Endothelial cell of umbilical vein (primary cell): ENCODE measurements at regions not wholly inside any gene's neighbourhood (a gene's known extent, or its start where the extent isn't known, plus 50 kb on each side); places are given as distances from the start of the nearest gene placed in this dataset.

Experiments used
- BruUV-seq: library from RNA; stranded (reverse); fragments of 400-500 nt; replicated peaks from 2 replicates; lab custom pipeline; 2021; lab: Mats Ljungman, UMichigan
- CTCF ChIA-PET: fragments of 300-600, 350-600 bp; sonication (Branson Sonifier 250); formaldehyde crosslinking; loops from one replicate; lab custom pipeline; 2021; ENCODE audit warnings: antibody characterized with exemption, inconsistent platforms; lab: Charles Lee
- POLR2A ChIA-PET: fragments of 300-600, 350-600 bp; sonication (Branson Sonifier 250); formaldehyde crosslinking; loops from one replicate; lab custom pipeline; 2021; ENCODE audit warnings: antibody characterized with exemption, inconsistent platforms; lab: Charles Lee
- DNase-seq: peaks from one replicate; pipeline ENCODE4 v3.0.0-alpha.2; 2011; ENCODE audit warnings: low read depth, low spot score
- FAIRE-seq: peaks from 2 replicates; lab custom pipeline; 2011; peaks lifted over from hg19 to GRCh38; lab: Jason Lieb, UNC
- H2AFZ ChIP-seq: 2 replicates; pipeline ENCODE4 v1.6.0; 2012; ENCODE audit warnings: low read depth, low read length, control low read depth, inconsistent platforms
- H3K27ac ChIP-seq: 2 replicates; pipeline ENCODE4 v1.5.1; 2011; ENCODE audit warnings: low read depth, mild to moderate bottlenecking, control low read depth, low read length, moderate library complexity; ENCODE audit not compliant: insufficient read depth
- H3K27me3 ChIP-seq, 2 experiments: 2 replicates each; pipeline versions ENCODE4 v1.6.0 to v1.6.1; 2011; ENCODE audit warnings: low read length in 2 of 2, mixed read lengths in 1 of 2; ENCODE audit not compliant: control insufficient read depth in 2 of 2, insufficient read depth in 2 of 2
- H3K36me3 ChIP-seq, 2 experiments: 2 replicates in 1 of 2; 3 replicates in 1 of 2; pipeline ENCODE4 v1.5.1; 2011; ENCODE audit warnings: low read length in 2 of 2, mild to moderate bottlenecking in 1 of 2, moderate library complexity in 1 of 2; ENCODE audit not compliant: control insufficient read depth in 2 of 2, insufficient read depth in 2 of 2; ENCODE audit errors: extremely low read depth in 1 of 2
- H3K4me1 ChIP-seq: 3 replicates; pipeline ENCODE4 v1.5.1; 2011; ENCODE audit warnings: mild to moderate bottlenecking, low read length; ENCODE audit not compliant: control insufficient read depth, insufficient read depth; ENCODE audit errors: extremely low read depth
- H3K4me2 ChIP-seq: 2 replicates; pipeline ENCODE4 v1.6.1; 2011; ENCODE audit warnings: low read length, control low read depth, mixed read lengths; ENCODE audit not compliant: insufficient read depth
- H3K4me3 ChIP-seq, 3 experiments: fragments of 200-600 bp in 1 of 3; sonication (generic), shearing (Covaris generic) in 1 of 3; replicated peaks in 1 of 3; 2 replicates each; pipeline ENCODE4 v1.5.1; 2011 to 2016; ENCODE audit warnings: control low read depth in 3 of 3, low read length in 3 of 3, mild to moderate bottlenecking in 2 of 3, inconsistent platforms in 1 of 3, low read depth in 1 of 3, moderate library complexity in 1 of 3; ENCODE audit not compliant: insufficient read depth in 1 of 3
- H3K79me2 ChIP-seq: 2 replicates; pipeline ENCODE4 v1.6.0; 2012; ENCODE audit warnings: low read length, inconsistent platforms; ENCODE audit not compliant: control insufficient read depth, insufficient read depth
- H3K9ac ChIP-seq: replicated peaks from 2 replicates; pipeline ENCODE3; 2011; ENCODE audit warnings: low read length, control low read depth; ENCODE audit not compliant: insufficient read depth; ENCODE audit errors: extremely low read depth
- H3K9me1 ChIP-seq: replicated peaks from 3 replicates; pipeline ENCODE4 v1.6.0; 2011; ENCODE audit warnings: mild to moderate bottlenecking, low read length; ENCODE audit not compliant: control insufficient read depth, insufficient read depth; ENCODE audit errors: extremely low read depth
- H3K9me3 ChIP-seq: replicated peaks from 2 replicates; pipeline ENCODE4 v1.5.1; 2012; ENCODE audit warnings: low read length, inconsistent platforms; ENCODE audit not compliant: control insufficient read depth, insufficient read depth
- H4K20me1 ChIP-seq: replicated peaks from 2 replicates; pipeline ENCODE3; 2011; ENCODE audit warnings: mild to moderate bottlenecking, low read length; ENCODE audit not compliant: control insufficient read depth, insufficient read depth; ENCODE audit errors: extremely low read depth
- EZH2 ChIP-seq: IDR thresholded peaks from 2 replicates; pipeline ENCODE4 v1.6.1; 2012; ENCODE audit warnings: borderline replicate concordance, low read depth, mild to moderate bottlenecking, moderate library complexity, low read length, inconsistent platforms; ENCODE audit not compliant: severe bottlenecking
- FOS ChIP-seq: IDR thresholded peaks from 2 replicates; pipeline ENCODE4 v1.6.1; 2011; ENCODE audit warnings: mild to moderate bottlenecking, low read length, moderate library complexity, borderline replicate concordance; ENCODE audit not compliant: insufficient read depth
- GATA2 ChIP-seq: IDR thresholded peaks from 2 replicates; pipeline ENCODE4 v1.7.0; 2011; ENCODE audit warnings: low read depth, mild to moderate bottlenecking, moderate library complexity, mixed read lengths, low read length; ENCODE audit not compliant: insufficient read length, insufficient read depth
- JUN ChIP-seq: IDR thresholded peaks from 2 replicates; pipeline ENCODE4 v1.6.1; 2011; ENCODE audit warnings: borderline replicate concordance, low read depth; ENCODE audit not compliant: insufficient read length, insufficient read depth
- MYC ChIP-seq: IDR thresholded peaks from one replicate; pipeline ENCODE4 v1.6.1; 2011; ENCODE audit warnings: mild to moderate bottlenecking, low read depth, low read length
- POLR2A ChIP-seq: IDR thresholded peaks from 2 replicates; pipeline ENCODE4 v1.6.1; 2012; ENCODE audit warnings: low read depth, mild to moderate bottlenecking, control low read depth, low read length
- POLR2AphosphoS5 ChIP-seq: IDR thresholded peaks from 2 replicates; pipeline ENCODE4 v1.6.1; 2012; ENCODE audit warnings: low read depth, mild to moderate bottlenecking, control low read depth, low read length, moderate library complexity; ENCODE audit not compliant: insufficient read depth
- dilution Hi-C: fragments of 300-500 bp; cut with MboI; formaldehyde crosslinking; loops from one replicate; pipeline ENCODE4 v1.15.0; 2019; ENCODE audit warnings: low sequenced_read_pairs; ENCODE audit not compliant: extremely low pct_ligation_motif_present
- intact Hi-C: fragments of 100-400 bp; cut with micrococcal nuclease; formaldehyde crosslinking; loops from one replicate; pipeline ENCODE4 v1.10.0; 2022
- TF ChIP-seq, protein P1 (sequence below): IDR thresholded peaks from 2 replicates; pipeline ENCODE4 v1.6.1; 2011; ENCODE audit not compliant: insufficient read depth, insufficient read length
- TF ChIP-seq, protein P2 (sequence below), 2 donors: IDR thresholded peaks; 1 replicate in 1 of 2; 2 replicates in 1 of 2; pipeline ENCODE4 v1.5.1; 2011; ENCODE audit warnings: low read length in 2 of 2, mild to moderate bottlenecking in 2 of 2, moderate library complexity in 2 of 2, control low read depth in 1 of 2, inconsistent platforms in 1 of 2, low read depth in 1 of 2; ENCODE audit not compliant: insufficient read depth in 1 of 2; ENCODE audit errors: extremely low read depth in 1 of 2

DNA sequence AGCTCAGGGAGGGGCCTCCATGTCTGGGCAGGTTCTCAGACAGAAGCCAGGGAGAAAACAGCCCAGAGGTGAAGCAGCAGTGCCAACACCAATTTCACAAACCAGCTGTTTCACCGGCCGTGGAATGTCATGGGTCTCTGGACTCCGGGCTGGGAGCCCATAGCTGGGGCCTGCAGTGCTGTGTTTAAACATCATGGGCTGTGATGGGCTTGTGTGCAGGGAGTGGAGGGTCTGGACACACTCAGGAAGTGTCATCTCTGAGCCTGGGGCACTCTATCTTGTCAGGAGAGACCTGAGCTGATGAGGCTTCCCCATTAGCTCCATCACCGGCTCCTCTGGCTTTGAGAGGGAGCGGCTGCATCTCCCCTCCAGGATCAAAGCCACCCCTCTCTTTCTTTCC, 173.6 kb upstream of the IGSF21 start:
- Histone ChIP-seq H3K36me3 (no peaks in the 10 kb centered on the region), H3K9me1 (no peaks in the 10 kb centered on the region), H2AFZ (no peak overlapping the region), H3K9me3 (peaks cover 3% of the 10 kb centered on the region), H3K4me1 (no peaks in the 10 kb centered on the region), H3K79me2 (no peaks in the 10 kb centered on the region), H3K4me2 (no peak overlapping the region), H3K27ac (no peak overlapping the region), H4K20me1 (no peaks in the 10 kb centered on the region), H3K27me3 (no peaks in the 10 kb centered on the region), H3K9ac (no peak overlapping the region), H3K4me3 (no peak overlapping the region)
- no TSS peak for BruUV-seq
- intact Hi-C loops, result no loop called here
- FAIRE-seq (no peak), DNase-seq (no peak)
- POLR2A ChIA-PET, result no interaction called here
- CTCF ChIA-PET, result no interaction called here
- TF ChIP-seq, protein P1, sequence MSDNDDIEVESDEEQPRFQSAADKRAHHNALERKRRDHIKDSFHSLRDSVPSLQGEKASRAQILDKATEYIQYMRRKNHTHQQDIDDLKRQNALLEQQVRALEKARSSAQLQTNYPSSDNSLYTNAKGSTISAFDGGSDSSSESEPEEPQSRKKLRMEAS, result no peak
- TF ChIP-seq POLR2AphosphoS5 (no peak), JUN (no peak), POLR2A (no peak), FOS (no peak), EZH2 (no peak), MYC (no peak), GATA2 (no peak)
- TF ChIP-seq, protein P2, sequence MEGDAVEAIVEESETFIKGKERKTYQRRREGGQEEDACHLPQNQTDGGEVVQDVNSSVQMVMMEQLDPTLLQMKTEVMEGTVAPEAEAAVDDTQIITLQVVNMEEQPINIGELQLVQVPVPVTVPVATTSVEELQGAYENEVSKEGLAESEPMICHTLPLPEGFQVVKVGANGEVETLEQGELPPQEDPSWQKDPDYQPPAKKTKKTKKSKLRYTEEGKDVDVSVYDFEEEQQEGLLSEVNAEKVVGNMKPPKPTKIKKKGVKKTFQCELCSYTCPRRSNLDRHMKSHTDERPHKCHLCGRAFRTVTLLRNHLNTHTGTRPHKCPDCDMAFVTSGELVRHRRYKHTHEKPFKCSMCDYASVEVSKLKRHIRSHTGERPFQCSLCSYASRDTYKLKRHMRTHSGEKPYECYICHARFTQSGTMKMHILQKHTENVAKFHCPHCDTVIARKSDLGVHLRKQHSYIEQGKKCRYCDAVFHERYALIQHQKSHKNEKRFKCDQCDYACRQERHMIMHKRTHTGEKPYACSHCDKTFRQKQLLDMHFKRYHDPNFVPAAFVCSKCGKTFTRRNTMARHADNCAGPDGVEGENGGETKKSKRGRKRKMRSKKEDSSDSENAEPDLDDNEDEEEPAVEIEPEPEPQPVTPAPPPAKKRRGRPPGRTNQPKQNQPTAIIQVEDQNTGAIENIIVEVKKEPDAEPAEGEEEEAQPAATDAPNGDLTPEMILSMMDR (IDR thresholded peaks at IDR 0.05; ENCODE audit: extremely low read depth in 1 of 2, insufficient read depth in 1 of 2, low read depth in 1 of 2, low read length in 2 of 2), result no peak
- dilution Hi-C loops, result no loop called here
